ENCODE measurements at regions not wholly inside any gene's neighbourhood (a gene's known extent, or its start where the extent isn't known, plus 50 kb on each side); places are given as distances from the start of the nearest gene placed in this dataset.
"Not testable (repeated sequence)": the region's sequence is repeated elsewhere in the genome, so short reads cannot be mapped to it uniquely, and the experiment has no call there.

- no peak for DNase-seq
These were observed 146.2 kb upstream of the GORAB start for GRCh38 chr1:170385750-170386149.

GRCh38 chr1:170388489-170388888 is 143.5 kb upstream of the GORAB start:
- DNase-seq, result no peak

GRCh38 chr1:170395149-170395548 is 136.8 kb upstream of the GORAB start:
- peak; percentile 83 for DNase-seq

- no peak for DNase-seq
These were observed 134.9 kb upstream of the GORAB start for GRCh38 chr1:170397061-170397460.

- peak; percentile 40 for DNase-seq
These were observed 129.3 kb upstream of the GORAB start for GRCh38 chr1:170402476-170403311.

- peak; percentile 82 for DNase-seq
These were observed 124.8 kb upstream of the GORAB start for GRCh38 chr1:170407138-170407537.

- peak; percentile 66 for DNase-seq
These were observed 124.4 kb upstream of the GORAB start for GRCh38 chr1:170407581-170407980.

GRCh38 chr1:170410401-170411166 is 121.4 kb upstream of the GORAB start:
- peak; percentile 96 for DNase-seq

GRCh38 chr1:170414989-170415709 is 116.8 kb upstream of the GORAB start:
- peak; percentile 38 for DNase-seq

GRCh38 chr1:170415710-170416372 is 116.1 kb upstream of the GORAB start:
- DNase-seq, result peak; percentile 44

- no peak for DNase-seq
These were observed 107.6 kb upstream of the GORAB start for GRCh38 chr1:170424346-170424745.

GRCh38 chr1:170426596-170426995 is 105.4 kb upstream of the GORAB start:
- DNase-seq, result no peak

GRCh38 chr1:170427002-170427401 is 105.0 kb upstream of the GORAB start:
- not testable (repeated sequence) for DNase-seq

- DNase-seq, result no peak
These were observed 95.0 kb upstream of the GORAB start for GRCh38 chr1:170436928-170437327.

GRCh38 chr1:170445096-170445495 is 86.9 kb upstream of the GORAB start:
- DNase-seq, result peak; percentile 87

GRCh38 chr1:170448661-170449158 is 83.3 kb upstream of the GORAB start:
- no peak for DNase-seq

GRCh38 chr1:170457325-170458050 is 74.5 kb upstream of the GORAB start:
- peak; percentile 14 for DNase-seq

GRCh38 chr1:170460001-170460400 is 72.0 kb upstream of the GORAB start:
- DNase-seq, result no peak

- DNase-seq, result peak; percentile 15
These were observed 71.4 kb upstream of the GORAB start for GRCh38 chr1:170460414-170461155.

GRCh38 chr1:170461291-170461747 is 70.6 kb upstream of the GORAB start:
- DNase-seq, result peak; percentile 88

All from fibroblast of skin of right biceps (primary cell).